Fibroblast of lung (primary cell): ENCODE measurements at regions not wholly inside any gene's neighbourhood (a gene's known extent, or its start where the extent isn't known, plus 50 kb on each side); places are given as distances from the start of the nearest gene placed in this dataset.

Experiments used
- DNase-seq, 2 donors: peaks; one replicate each; pipeline versions ENCODE4 v3.0.0 to v3.0.0-alpha.2; 2010; ENCODE audit warnings: low read depth in 2 of 2
- H2AFZ ChIP-seq: 2 replicates; pipeline ENCODE4 v1.5.1; 2012; ENCODE audit warnings: low read length, control low read depth, inconsistent platforms
- H3K27ac ChIP-seq: 2 replicates; pipeline ENCODE4 v1.5.1; 2011; ENCODE audit warnings: low read length, control low read depth; ENCODE audit not compliant: insufficient read depth
- H3K27me3 ChIP-seq: 2 replicates; pipeline ENCODE4 v1.5.1; 2011; ENCODE audit warnings: mild to moderate bottlenecking, low read length; ENCODE audit not compliant: control insufficient read depth, insufficient read depth
- H3K36me3 ChIP-seq: 2 replicates; pipeline ENCODE4 v1.5.1; 2011; ENCODE audit warnings: low read length; ENCODE audit not compliant: control insufficient read depth, insufficient read depth
- H3K4me1 ChIP-seq: 2 replicates; pipeline ENCODE4 v1.5.1; 2011; ENCODE audit warnings: low read length; ENCODE audit not compliant: control insufficient read depth, insufficient read depth; ENCODE audit errors: extremely low read depth
- H3K4me2 ChIP-seq: 2 replicates; pipeline ENCODE4 v1.5.1; 2011; ENCODE audit warnings: low read length, control low read depth; ENCODE audit not compliant: insufficient read depth; ENCODE audit errors: extremely low read depth
- H3K4me3 ChIP-seq, 4 experiments: fragments of 200-600 bp in 1 of 4; sonication (generic) in 1 of 4; replicated peaks in 1 of 4; 2 replicates each; pipeline ENCODE4 v1.5.1; 2011 to 2016; ENCODE audit warnings: low read length in 4 of 4, low read depth in 3 of 4, mild to moderate bottlenecking in 3 of 4, control low read depth in 2 of 4, inconsistent platforms in 1 of 4, mixed read lengths in 1 of 4; ENCODE audit not compliant: insufficient read depth in 1 of 4; ENCODE audit errors: control extremely low read depth in 1 of 4
- H3K79me2 ChIP-seq: 2 replicates; pipeline ENCODE4 v1.5.1; 2012; ENCODE audit warnings: mild to moderate bottlenecking, low read length, inconsistent platforms; ENCODE audit not compliant: control insufficient read depth, insufficient read depth
- H3K9ac ChIP-seq: 2 replicates; pipeline ENCODE4 v1.5.1; 2011; ENCODE audit warnings: mild to moderate bottlenecking, low read length, control low read depth; ENCODE audit not compliant: insufficient read depth
- H3K9me3 ChIP-seq: 2 replicates; pipeline ENCODE4 v1.5.1; 2012; ENCODE audit warnings: low read depth, low read length; ENCODE audit not compliant: control insufficient read depth, insufficient read depth
- H4K20me1 ChIP-seq: 2 replicates; pipeline ENCODE4 v1.5.1; 2011; ENCODE audit warnings: low read length; ENCODE audit not compliant: control insufficient read depth, insufficient read depth; ENCODE audit errors: extremely low read depth
- EZH2 ChIP-seq: IDR thresholded peaks from 2 replicates; pipeline ENCODE4 v1.5.1; 2012; ENCODE audit warnings: low read length, control low read depth, mild to moderate bottlenecking; ENCODE audit errors: missing control alignments
- TF ChIP-seq, protein P1 (sequence below), 2 donors: IDR thresholded peaks in 1 of 2; conservative IDR thresholded peaks in 1 of 2; 1 replicate in 1 of 2; 2 replicates in 1 of 2; pipeline ENCODE4 v1.5.1; 2011 to 2012; ENCODE audit warnings: low read length in 2 of 2, control low read depth in 1 of 2, inconsistent platforms in 1 of 2, low read depth in 1 of 2, mild to moderate bottlenecking in 1 of 2

DNA sequence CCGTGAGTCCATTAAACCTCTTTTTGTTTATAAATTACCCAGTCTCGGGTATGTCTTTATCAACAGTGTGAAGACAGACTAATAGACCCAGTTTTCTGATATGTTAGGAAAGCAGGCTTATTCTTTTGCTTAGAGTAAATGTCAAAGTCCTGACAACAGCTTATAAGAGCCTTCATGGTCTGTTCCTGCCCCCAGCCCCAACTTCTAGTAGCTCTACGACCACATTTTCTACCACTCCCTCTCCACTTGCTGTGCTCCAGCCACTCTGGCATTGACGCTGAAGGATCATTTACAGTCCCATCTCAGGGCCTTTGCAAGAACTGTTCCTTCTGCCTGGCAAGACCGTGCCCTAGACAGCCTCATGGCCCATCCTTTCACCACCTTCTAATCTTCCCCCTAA lies 104.6 kb upstream of the GPR139 start:
- H3K36me3 ChIP-seq, result no peaks in the 10 kb centered on the region
- H2AFZ ChIP-seq, result no peak overlapping the region
- no peak overlapping the region for H3K27ac ChIP-seq
- no peak overlapping the region for H3K9ac ChIP-seq
- no peak overlapping the region for H3K4me2 ChIP-seq
- DNase-seq, result no peak
- no peaks in the 10 kb centered on the region for H4K20me1 ChIP-seq
- no peaks in the 10 kb centered on the region for H3K79me2 ChIP-seq
- no peaks in the 10 kb centered on the region for H3K27me3 ChIP-seq
- no peak overlapping the region for H3K4me3 ChIP-seq
- H3K9me3 ChIP-seq, result no peaks in the 10 kb centered on the region
- no peaks in the 10 kb centered on the region for H3K4me1 ChIP-seq
- TF ChIP-seq EZH2, result no peak
- TF ChIP-seq, protein P1, sequence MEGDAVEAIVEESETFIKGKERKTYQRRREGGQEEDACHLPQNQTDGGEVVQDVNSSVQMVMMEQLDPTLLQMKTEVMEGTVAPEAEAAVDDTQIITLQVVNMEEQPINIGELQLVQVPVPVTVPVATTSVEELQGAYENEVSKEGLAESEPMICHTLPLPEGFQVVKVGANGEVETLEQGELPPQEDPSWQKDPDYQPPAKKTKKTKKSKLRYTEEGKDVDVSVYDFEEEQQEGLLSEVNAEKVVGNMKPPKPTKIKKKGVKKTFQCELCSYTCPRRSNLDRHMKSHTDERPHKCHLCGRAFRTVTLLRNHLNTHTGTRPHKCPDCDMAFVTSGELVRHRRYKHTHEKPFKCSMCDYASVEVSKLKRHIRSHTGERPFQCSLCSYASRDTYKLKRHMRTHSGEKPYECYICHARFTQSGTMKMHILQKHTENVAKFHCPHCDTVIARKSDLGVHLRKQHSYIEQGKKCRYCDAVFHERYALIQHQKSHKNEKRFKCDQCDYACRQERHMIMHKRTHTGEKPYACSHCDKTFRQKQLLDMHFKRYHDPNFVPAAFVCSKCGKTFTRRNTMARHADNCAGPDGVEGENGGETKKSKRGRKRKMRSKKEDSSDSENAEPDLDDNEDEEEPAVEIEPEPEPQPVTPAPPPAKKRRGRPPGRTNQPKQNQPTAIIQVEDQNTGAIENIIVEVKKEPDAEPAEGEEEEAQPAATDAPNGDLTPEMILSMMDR (conservative IDR thresholded peaks at IDR 0.05 in 1 of 2, IDR thresholded peaks at IDR 0.05 in 1 of 2; ENCODE audit: low read depth in 1 of 2, low read length in 2 of 2), result no peak

- Histone ChIP-seq H3K36me3 (no peaks in the 10 kb centered on the region), H3K4me2 (no peak overlapping the region), H2AFZ (no peak overlapping the region), H3K4me1 (no peaks in the 10 kb centered on the region), H3K9ac (no peak overlapping the region), H4K20me1 (no peaks in the 10 kb centered on the region), H3K9me3 (no peaks in the 10 kb centered on the region), H3K27me3 (no peaks in the 10 kb centered on the region), H3K27ac (no peak overlapping the region), H3K79me2 (no peaks in the 10 kb centered on the region), H3K4me3 (no peak overlapping the region)
- TF ChIP-seq, protein P1 (conservative IDR thresholded peaks at IDR 0.05 in 1 of 2, IDR thresholded peaks at IDR 0.05 in 1 of 2; ENCODE audit: low read depth in 1 of 2, low read length in 2 of 2), result no peak
- no peak for TF ChIP-seq EZH2
- DNase-seq, result no peak
Observed at GRCh38 chr16:20175358-20175757, 101.7 kb upstream of the GPR139 start.

GRCh38 chr16:20167323-20167722 lies 93.6 kb upstream of the GPR139 start:
- Histone ChIP-seq H3K9ac (no peak overlapping the region), H3K9me3 (no peaks in the 10 kb centered on the region), H4K20me1 (no peaks in the 10 kb centered on the region), H3K4me1 (no peaks in the 10 kb centered on the region), H3K27me3 (no peaks in the 10 kb centered on the region), H3K4me3 (no peak overlapping the region), H3K4me2 (no peak overlapping the region), H3K36me3 (no peaks in the 10 kb centered on the region), H3K79me2 (no peaks in the 10 kb centered on the region), H3K27ac (no peak overlapping the region), H2AFZ (no peak overlapping the region)
- no peak for DNase-seq
- TF ChIP-seq, protein P1 (conservative IDR thresholded peaks at IDR 0.05 in 1 of 2, IDR thresholded peaks at IDR 0.05 in 1 of 2; ENCODE audit: low read depth in 1 of 2, low read length in 2 of 2), result no peak
- no peak for TF ChIP-seq EZH2
